Keratinocyte (primary cell): ENCODE measurements at regions not wholly inside any gene's neighbourhood (a gene's known extent, or its start where the extent isn't known, plus 50 kb on each side); places are given as distances from the start of the nearest gene placed in this dataset.

ENCODE experiments used
- DNase-seq: peaks from one replicate; pipeline ENCODE4 v3.0.0-alpha.2; 2011; ENCODE audit warnings: low read depth, missing footprints, low spot score
- FAIRE-seq: peaks from 2 replicates; lab custom pipeline; 2011; peaks lifted over from hg19 to GRCh38; lab: Jason Lieb, UNC
- H2AFZ ChIP-seq: 2 replicates; pipeline ENCODE4 v1.6.0; 2012; ENCODE audit warnings: low read length, control low read depth, inconsistent platforms; ENCODE audit not compliant: control insufficient read depth
- H3K27ac ChIP-seq: 2 replicates; pipeline ENCODE4 v1.5.1; 2011; ENCODE audit warnings: low read length; ENCODE audit not compliant: control insufficient read depth, insufficient read depth
- H3K27me3 ChIP-seq: 3 replicates; pipeline ENCODE4 v1.6.0; 2011; ENCODE audit warnings: low read length; ENCODE audit not compliant: control insufficient read depth, insufficient read depth; ENCODE audit errors: extremely low read depth
- H3K36me3 ChIP-seq, 2 experiments: 2 replicates in 1 of 2; 3 replicates in 1 of 2; pipeline ENCODE4 v1.5.1; 2011; ENCODE audit warnings: low read length in 2 of 2, mild to moderate bottlenecking in 1 of 2; ENCODE audit not compliant: control insufficient read depth in 2 of 2, insufficient read depth in 2 of 2; ENCODE audit errors: extremely low read depth in 1 of 2
- H3K4me1 ChIP-seq: 3 replicates; pipeline ENCODE4 v1.5.1; 2011; ENCODE audit warnings: low read length; ENCODE audit not compliant: control insufficient read depth, insufficient read depth; ENCODE audit errors: extremely low read depth
- H3K4me2 ChIP-seq: 3 replicates; pipeline ENCODE4 v1.6.0; 2011; ENCODE audit warnings: low read depth, low read length; ENCODE audit not compliant: control insufficient read depth, insufficient read depth; ENCODE audit errors: extremely low read depth
- H3K4me3 ChIP-seq, 3 experiments: fragments of 200-600 bp in 1 of 3; sonication (generic) in 1 of 3; 2 replicates in 2 of 3; 3 replicates in 1 of 3; pipeline ENCODE4 v1.5.1; 2011 to 2016; ENCODE audit warnings: low read length in 3 of 3, mild to moderate bottlenecking in 3 of 3, control low read depth in 2 of 3, inconsistent platforms in 1 of 3, low read depth in 1 of 3, mixed read lengths in 1 of 3, mixed run types in 1 of 3, moderate library complexity in 1 of 3; ENCODE audit not compliant: control insufficient read depth in 2 of 3, insufficient read depth in 2 of 3; ENCODE audit errors: extremely low read depth in 1 of 3
- H3K79me2 ChIP-seq: 2 replicates; pipeline ENCODE4 v1.6.0; 2012; ENCODE audit warnings: low read length; ENCODE audit not compliant: control insufficient read depth, insufficient read depth
- H3K9ac ChIP-seq: 3 replicates; pipeline ENCODE4 v1.6.0; 2011; ENCODE audit warnings: low read length; ENCODE audit not compliant: control insufficient read depth, insufficient read depth; ENCODE audit errors: extremely low read depth
- H3K9me1 ChIP-seq: 3 replicates; pipeline ENCODE4 v1.6.0; 2011; ENCODE audit warnings: low read length; ENCODE audit not compliant: control insufficient read depth, insufficient read depth; ENCODE audit errors: extremely low read depth
- H3K9me3 ChIP-seq: 2 replicates; pipeline ENCODE4 v1.5.1; 2012; ENCODE audit warnings: low read depth, low read length; ENCODE audit not compliant: control insufficient read depth
- H4K20me1 ChIP-seq: 3 replicates; pipeline ENCODE4 v1.6.0; 2011; ENCODE audit warnings: low read length; ENCODE audit not compliant: control insufficient read depth, insufficient read depth; ENCODE audit errors: extremely low read depth
- EZH2 ChIP-seq: IDR thresholded peaks from one replicate; pipeline ENCODE4 v1.6.1; 2012; ENCODE audit warnings: inconsistent platforms, mild to moderate bottlenecking, low read length, moderate library complexity
- dilution Hi-C: fragments of 300-500 bp; cut with MboI; formaldehyde crosslinking; loops from one replicate; pipeline ENCODE4 v1.7.0; 2020; ENCODE audit warnings: low sequenced_read_pairs; ENCODE audit not compliant: extremely low pct_ligation_motif_present
- TF ChIP-seq, protein P1 (sequence below), 3 experiments: IDR thresholded peaks in 1 of 3; conservative IDR thresholded peaks in 1 of 3; optimal IDR thresholded peaks in 1 of 3; 2 replicates in 2 of 3; 3 replicates in 1 of 3; pipeline versions ENCODE3 to v1.5.1; 2011; ENCODE audit warnings: low read length in 3 of 3, mild to moderate bottlenecking in 3 of 3, moderate library complexity in 2 of 3, control low read depth in 1 of 3, inconsistent platforms in 1 of 3; ENCODE audit not compliant: insufficient read depth in 2 of 3; ENCODE audit errors: extremely low read depth in 1 of 3

- Histone ChIP-seq H3K9me1 (no peaks in the 10 kb centered on the region), H3K79me2 (no peaks in the 10 kb centered on the region), H2AFZ (no peak overlapping the region), H3K27me3 (no peaks in the 10 kb centered on the region), H3K4me3 (no peak overlapping the region), H3K9me3 (no peaks in the 10 kb centered on the region), H4K20me1 (no peaks in the 10 kb centered on the region), H3K4me1 (no peaks in the 10 kb centered on the region), H3K27ac (no peak overlapping the region), H3K9ac (no peak overlapping the region), H3K36me3 (no peaks in the 10 kb centered on the region), H3K4me2 (no peak overlapping the region)
- TF ChIP-seq, protein P1, sequence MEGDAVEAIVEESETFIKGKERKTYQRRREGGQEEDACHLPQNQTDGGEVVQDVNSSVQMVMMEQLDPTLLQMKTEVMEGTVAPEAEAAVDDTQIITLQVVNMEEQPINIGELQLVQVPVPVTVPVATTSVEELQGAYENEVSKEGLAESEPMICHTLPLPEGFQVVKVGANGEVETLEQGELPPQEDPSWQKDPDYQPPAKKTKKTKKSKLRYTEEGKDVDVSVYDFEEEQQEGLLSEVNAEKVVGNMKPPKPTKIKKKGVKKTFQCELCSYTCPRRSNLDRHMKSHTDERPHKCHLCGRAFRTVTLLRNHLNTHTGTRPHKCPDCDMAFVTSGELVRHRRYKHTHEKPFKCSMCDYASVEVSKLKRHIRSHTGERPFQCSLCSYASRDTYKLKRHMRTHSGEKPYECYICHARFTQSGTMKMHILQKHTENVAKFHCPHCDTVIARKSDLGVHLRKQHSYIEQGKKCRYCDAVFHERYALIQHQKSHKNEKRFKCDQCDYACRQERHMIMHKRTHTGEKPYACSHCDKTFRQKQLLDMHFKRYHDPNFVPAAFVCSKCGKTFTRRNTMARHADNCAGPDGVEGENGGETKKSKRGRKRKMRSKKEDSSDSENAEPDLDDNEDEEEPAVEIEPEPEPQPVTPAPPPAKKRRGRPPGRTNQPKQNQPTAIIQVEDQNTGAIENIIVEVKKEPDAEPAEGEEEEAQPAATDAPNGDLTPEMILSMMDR (optimal IDR thresholded peaks at IDR 0.05 in 1 of 3, IDR thresholded peaks at IDR 0.05 in 1 of 3, conservative IDR thresholded peaks at IDR 0.05 in 1 of 3; ENCODE audit: extremely low read depth in 1 of 3, insufficient read depth in 2 of 3, low read length in 3 of 3) = no peak
- no peak for TF ChIP-seq EZH2
- dilution Hi-C loops = no loop called here
- DNase-seq (no peak), FAIRE-seq (no peak)
These were observed 90.1 kb upstream of the CADPS start for GRCh38 chr3:62965311-62965710.

- no peaks in the 10 kb centered on the region for H3K4me1 ChIP-seq
- DNase-seq (no peak), FAIRE-seq (no peak)
- H4K20me1 ChIP-seq = no peaks in the 10 kb centered on the region
- H2AFZ ChIP-seq = no peak overlapping the region
- H3K9ac ChIP-seq = no peak overlapping the region
- TF ChIP-seq, protein P1 (optimal IDR thresholded peaks at IDR 0.05 in 1 of 3, IDR thresholded peaks at IDR 0.05 in 1 of 3, conservative IDR thresholded peaks at IDR 0.05 in 1 of 3; ENCODE audit: extremely low read depth in 1 of 3, insufficient read depth in 2 of 3, low read length in 3 of 3) = no peak
- TF ChIP-seq EZH2 = no peak
- no peaks in the 10 kb centered on the region for H3K79me2 ChIP-seq
- no peak overlapping the region for H3K4me3 ChIP-seq
- H3K27ac ChIP-seq = no peak overlapping the region
- H3K4me2 ChIP-seq = no peak overlapping the region
- no peaks in the 10 kb centered on the region for H3K9me1 ChIP-seq
- no peaks in the 10 kb centered on the region for H3K36me3 ChIP-seq
- dilution Hi-C loops = no loop called here
- no peaks in the 10 kb centered on the region for H3K9me3 ChIP-seq
- H3K27me3 ChIP-seq = no peaks in the 10 kb centered on the region
These were observed 92.9 kb upstream of the CADPS start for GRCh38 chr3:62968128-62968527.
